Ascending aorta (tissue), 2 donors: ENCODE measurements at regions not wholly inside any gene's neighbourhood (a gene's known extent, or its start where the extent isn't known, plus 50 kb on each side); places are given as distances from the start of the nearest gene placed in this dataset.

ENCODE experiments used
- DNase-seq, 2 donors: peaks; one replicate each; pipeline ENCODE4 v3.0.0-alpha.2; 2019; ENCODE audit warnings: low spot score in 2 of 2
- H3K27ac ChIP-seq, 2 donors: fragments of 200-600 bp; sonication (generic); one replicate each; pipeline ENCODE4 v1.5.1; 2016 to 2017; ENCODE audit warnings: mild to moderate bottlenecking in 1 of 2
- H3K27me3 ChIP-seq: fragments of 200-600 bp; sonication (generic); one replicate; pipeline ENCODE4 v1.5.1; 2017
- H3K36me3 ChIP-seq, 2 donors: fragments of 200-600 bp; sonication (generic); one replicate each; pipeline ENCODE4 v1.5.1; 2016
- H3K4me1 ChIP-seq, 2 donors: fragments of 200-600 bp; sonication (generic); one replicate each; pipeline ENCODE4 v1.5.1; 2016 to 2017; ENCODE audit warnings: mild to moderate bottlenecking in 1 of 2
- H3K4me3 ChIP-seq, 2 donors: fragments of 200-600 bp; sonication (generic); one replicate each; pipeline ENCODE4 v1.5.1; 2016 to 2017; ENCODE audit warnings: mild to moderate bottlenecking in 1 of 2
- H3K9me3 ChIP-seq, 2 donors: fragments of 200-600 bp; sonication (generic); one replicate each; pipeline ENCODE4 v1.5.1; 2016
- intact Hi-C: fragments of 100-400 bp; cut with DNase I; formaldehyde crosslinking; loops from one replicate; pipeline ENCODE4 v1.15.1; 2023
- TF ChIP-seq, protein P1 (sequence below), 3 experiments: fragments of 200-600 bp in 2 of 3; fragments of 450-650 bp in 1 of 3; sonication (generic) in 2 of 3; IDR thresholded peaks; one replicate each; pipeline ENCODE4 v1.5.1; 2016 to 2019; ENCODE audit warnings: antibody characterized with exemption in 3 of 3, mild to moderate bottlenecking in 1 of 3, moderate library complexity in 1 of 3

DNA sequence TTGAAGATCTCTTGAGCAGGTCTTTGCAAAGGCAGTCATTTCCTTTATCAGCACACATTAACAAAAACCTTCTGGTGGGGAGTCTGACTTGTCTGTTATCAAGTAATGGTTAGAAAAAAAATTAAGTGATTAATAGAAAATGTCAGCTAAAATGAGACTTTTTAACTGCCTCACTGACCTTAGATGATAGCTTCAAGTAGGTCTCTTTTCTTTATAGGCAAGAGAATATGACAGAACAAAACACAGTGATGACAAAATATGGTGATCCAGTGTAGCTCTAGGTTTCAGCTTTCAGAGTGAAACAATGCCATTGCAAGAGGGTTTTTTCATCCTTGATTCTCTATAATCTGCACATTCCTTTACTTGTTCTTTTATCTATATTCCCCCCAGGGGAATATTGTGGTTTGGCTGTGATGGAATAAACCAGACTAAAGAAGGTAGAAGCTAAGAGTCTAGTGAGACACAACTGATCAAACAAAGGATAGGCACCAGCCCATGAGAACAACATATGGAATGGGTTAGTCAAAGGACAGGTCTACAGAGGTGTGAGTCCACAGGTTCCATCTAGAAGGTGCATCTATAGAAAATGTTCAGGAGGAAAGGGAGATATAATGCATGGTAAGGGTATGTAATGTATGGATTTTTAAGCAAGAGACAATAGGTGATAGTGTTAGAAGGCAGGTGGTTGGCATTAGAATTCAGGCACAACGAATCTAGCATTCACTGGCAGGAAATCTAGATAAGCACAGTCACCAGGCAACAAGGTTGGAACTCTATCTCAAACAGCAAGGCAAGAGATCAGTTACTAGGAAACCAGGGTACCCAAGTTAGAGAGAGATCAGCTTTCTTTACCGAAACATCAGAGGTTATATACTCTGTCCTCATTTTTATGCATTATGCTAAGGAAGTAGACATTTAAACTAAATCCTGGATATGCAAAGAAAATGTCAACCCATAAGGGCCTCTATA, 228.9 kb upstream of the SMLR1 start:
- Histone ChIP-seq H3K4me1 (no peaks in the 10 kb centered on the region), H3K4me3 (no peak overlapping the region), H3K27me3 (no peaks in the 10 kb centered on the region), H3K36me3 (no peaks in the 10 kb centered on the region), H3K27ac (no peak overlapping the region), H3K9me3 (no peaks in the 10 kb centered on the region)
- no peak for DNase-seq
- intact Hi-C loops = no loop called here
- TF ChIP-seq, protein P1, sequence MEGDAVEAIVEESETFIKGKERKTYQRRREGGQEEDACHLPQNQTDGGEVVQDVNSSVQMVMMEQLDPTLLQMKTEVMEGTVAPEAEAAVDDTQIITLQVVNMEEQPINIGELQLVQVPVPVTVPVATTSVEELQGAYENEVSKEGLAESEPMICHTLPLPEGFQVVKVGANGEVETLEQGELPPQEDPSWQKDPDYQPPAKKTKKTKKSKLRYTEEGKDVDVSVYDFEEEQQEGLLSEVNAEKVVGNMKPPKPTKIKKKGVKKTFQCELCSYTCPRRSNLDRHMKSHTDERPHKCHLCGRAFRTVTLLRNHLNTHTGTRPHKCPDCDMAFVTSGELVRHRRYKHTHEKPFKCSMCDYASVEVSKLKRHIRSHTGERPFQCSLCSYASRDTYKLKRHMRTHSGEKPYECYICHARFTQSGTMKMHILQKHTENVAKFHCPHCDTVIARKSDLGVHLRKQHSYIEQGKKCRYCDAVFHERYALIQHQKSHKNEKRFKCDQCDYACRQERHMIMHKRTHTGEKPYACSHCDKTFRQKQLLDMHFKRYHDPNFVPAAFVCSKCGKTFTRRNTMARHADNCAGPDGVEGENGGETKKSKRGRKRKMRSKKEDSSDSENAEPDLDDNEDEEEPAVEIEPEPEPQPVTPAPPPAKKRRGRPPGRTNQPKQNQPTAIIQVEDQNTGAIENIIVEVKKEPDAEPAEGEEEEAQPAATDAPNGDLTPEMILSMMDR (IDR thresholded peaks at IDR 0.05) = no peak

DNA sequence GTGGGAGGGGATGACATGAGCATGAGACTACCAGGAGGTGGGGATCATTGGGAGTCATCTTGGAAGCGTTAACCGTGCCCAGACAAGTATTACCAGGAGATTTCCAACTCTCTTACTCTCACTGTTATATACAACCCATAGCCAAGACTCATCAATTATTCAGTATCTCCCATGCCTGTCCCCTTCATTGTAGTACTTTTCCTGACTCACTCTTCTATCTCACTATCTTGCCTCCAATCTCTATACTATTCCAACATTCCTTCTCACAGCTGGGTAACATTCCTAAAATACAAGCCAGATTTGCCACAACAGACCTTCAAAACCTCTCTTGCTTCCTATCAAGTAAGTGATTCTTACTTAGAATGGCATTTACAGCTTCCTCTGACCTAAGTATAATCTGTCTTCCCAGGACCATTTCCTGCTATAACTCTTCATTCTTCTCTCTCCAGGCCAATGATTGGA, 226.3 kb upstream of the SMLR1 start:
- Histone ChIP-seq H3K4me3 (no peak overlapping the region), H3K36me3 (no peaks in the 10 kb centered on the region), H3K27ac (no peak overlapping the region), H3K9me3 (no peaks in the 10 kb centered on the region), H3K27me3 (no peaks in the 10 kb centered on the region), H3K4me1 (no peaks in the 10 kb centered on the region)
- no peak for DNase-seq
- TF ChIP-seq, protein P1 (IDR thresholded peaks at IDR 0.05) = no peak
- intact Hi-C loops = no loop called here

DNA sequence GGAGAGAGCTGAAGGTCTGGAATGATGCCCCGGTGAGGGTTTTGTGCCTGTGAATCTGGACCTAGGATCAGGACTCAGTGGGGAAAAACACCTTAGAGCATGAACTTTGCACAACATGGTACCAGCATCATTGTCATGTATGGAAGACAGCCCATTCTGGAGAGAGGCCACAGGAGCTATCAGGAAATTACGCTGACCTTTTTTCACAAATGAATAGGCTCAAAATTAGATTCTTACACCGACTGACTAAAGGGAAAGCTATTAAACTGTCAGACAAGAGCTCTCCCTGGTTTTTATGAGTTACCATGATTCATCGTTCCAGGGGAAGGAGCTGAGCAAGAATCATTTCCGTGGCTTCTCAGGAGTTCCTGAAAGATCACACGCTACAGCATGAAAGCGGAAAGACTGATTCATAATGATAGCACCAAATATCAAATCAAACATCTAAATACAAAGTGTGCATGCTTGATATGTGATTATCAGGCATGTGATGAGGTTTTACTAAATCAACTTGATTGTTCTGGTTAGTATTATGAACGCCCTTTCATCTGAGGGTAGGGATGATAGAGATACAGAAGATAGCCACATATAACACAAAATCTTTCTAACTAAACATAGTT, 224.9 kb upstream of the SMLR1 start:
- no peak for DNase-seq
- intact Hi-C loops = no loop called here
- Histone ChIP-seq H3K4me1 (no peaks in the 10 kb centered on the region), H3K27ac (no peak overlapping the region), H3K9me3 (no peaks in the 10 kb centered on the region), H3K4me3 (no peak overlapping the region), H3K36me3 (no peaks in the 10 kb centered on the region), H3K27me3 (no peaks in the 10 kb centered on the region)
- TF ChIP-seq, protein P1 (IDR thresholded peaks at IDR 0.05) = no peak

DNA sequence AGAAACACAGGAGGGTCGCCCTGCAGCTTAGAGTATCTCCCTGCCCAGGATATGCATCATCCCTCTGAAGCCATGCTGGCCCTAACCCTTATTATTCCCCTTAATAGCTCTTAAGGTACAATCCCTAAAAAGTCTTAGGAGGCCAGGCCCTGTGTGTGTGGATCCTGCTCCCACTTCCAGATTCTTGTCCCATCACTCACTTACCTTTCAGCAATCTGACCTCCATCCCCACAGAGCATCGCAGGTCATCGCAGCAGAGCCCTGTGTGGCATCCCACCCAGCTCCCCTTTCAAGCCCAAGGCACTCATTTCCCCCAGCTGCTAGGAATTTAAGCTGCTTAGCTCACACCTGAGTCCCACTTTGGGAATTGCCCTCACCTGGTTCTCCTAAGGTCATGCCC, 223.8 kb upstream of the SMLR1 start:
- Histone ChIP-seq H3K4me3 (no peak overlapping the region), H3K4me1 (no peaks in the 10 kb centered on the region), H3K36me3 (no peaks in the 10 kb centered on the region), H3K27me3 (no peaks in the 10 kb centered on the region), H3K9me3 (no peaks in the 10 kb centered on the region), H3K27ac (no peak overlapping the region)
- intact Hi-C loops = no loop called here
- DNase-seq = no peak
- TF ChIP-seq, protein P1 (IDR thresholded peaks at IDR 0.05) = no peak

DNA sequence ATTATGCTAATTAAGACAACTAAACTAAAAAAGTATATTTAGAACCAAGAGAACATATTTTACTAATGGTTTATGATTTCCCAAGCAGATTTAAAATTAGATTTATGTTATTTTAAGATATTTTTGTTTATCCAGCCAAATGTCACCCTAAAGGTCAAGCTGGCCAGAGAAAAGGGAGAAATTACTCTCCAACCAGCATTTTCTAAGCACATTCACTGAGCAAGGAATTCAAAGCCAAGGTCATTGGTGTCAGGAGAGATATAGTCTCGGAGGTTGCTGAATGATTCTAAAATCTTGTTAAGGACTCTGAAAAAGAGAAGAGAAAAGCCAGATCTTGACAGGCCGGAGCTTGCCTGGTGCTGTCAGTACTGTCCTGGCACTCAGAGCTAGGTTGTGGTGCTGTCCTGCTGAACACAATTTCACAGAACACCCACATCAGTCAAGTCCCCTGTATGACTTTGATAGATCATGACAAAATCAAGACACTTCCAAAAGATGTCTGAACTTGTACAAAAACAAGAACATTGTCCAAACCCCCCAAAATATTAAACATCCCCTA, 222.3 kb upstream of the SMLR1 start:
- Histone ChIP-seq H3K9me3 (no peaks in the 10 kb centered on the region), H3K4me1 (no peaks in the 10 kb centered on the region), H3K27me3 (no peaks in the 10 kb centered on the region), H3K36me3 (no peaks in the 10 kb centered on the region), H3K4me3 (no peak overlapping the region), H3K27ac (no peak overlapping the region)
- intact Hi-C loops = no loop called here
- no peak for DNase-seq
- TF ChIP-seq, protein P1 (IDR thresholded peaks at IDR 0.05) = no peak
